ENCODE measurements at regions not wholly inside any gene's neighbourhood (a gene's known extent, or its start where the extent isn't known, plus 50 kb on each side); places are given as distances from the start of the nearest gene placed in this dataset.
"Not testable (repeated sequence)": the region's sequence is repeated elsewhere in the genome, so short reads cannot be mapped to it uniquely, and the experiment has no call there.

DNA sequence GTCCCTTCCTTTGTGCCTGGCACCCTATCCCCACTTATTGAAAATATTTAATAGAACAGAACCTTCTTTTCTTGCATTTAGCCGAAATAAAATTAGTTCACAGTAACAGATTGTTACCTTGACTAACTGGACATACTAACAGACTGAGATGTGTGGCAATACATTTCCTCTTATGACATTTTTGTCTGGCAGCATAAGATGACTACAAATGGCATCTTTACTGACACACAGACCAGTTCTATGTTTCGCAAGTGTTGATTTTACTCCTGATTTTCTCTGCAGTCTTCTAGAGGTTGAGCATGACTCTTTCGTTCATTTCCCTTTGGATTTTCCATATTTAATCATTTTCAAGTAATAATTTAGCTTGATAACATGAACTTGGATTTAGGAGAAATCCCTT lies 474.6 kb downstream of the CBLN4 start:
- DNase-seq (ENCODE audit: low spot score): no peak

- no peak for DNase-seq (ENCODE audit: low spot score)
Measured at GRCh38 chr20:55528482-55528881, 476.8 kb downstream of the CBLN4 start.

GRCh38 chr20:55522296-55522815 lies 483.0 kb downstream of the CBLN4 start:
- DNase-seq (ENCODE audit: low spot score): no peak

GRCh38 chr20:55517584-55517983 lies 487.7 kb downstream of the CBLN4 start:
- DNase-seq (ENCODE audit: low spot score): not testable (repeated sequence)

DNA sequence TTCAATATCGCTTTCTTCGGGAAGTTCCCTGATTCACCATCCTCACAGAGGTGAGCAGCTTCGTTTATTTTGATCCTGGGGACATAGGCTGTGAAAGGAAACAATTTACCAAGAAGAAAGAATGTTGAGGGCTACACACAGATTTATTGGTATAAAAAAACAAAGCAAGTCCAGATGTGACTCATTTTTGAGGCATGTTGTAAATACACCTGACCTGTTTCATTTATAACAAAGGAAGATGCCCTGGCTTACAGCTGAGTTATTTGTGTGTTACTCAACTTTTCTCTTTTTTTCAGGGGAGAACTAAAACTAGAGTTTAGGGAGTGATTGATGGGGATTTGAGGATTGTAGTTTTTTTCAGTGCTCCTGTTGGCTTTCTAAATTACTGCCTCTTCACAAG lies 489.5 kb downstream of the CBLN4 start:
- no peak for DNase-seq (ENCODE audit: low spot score)

- DNase-seq (ENCODE audit: low spot score): no peak
Measured at GRCh38 chr20:55514531-55514930, 490.8 kb downstream of the CBLN4 start.

GRCh38 chr20:55513954-55514353 lies 491.4 kb downstream of the CBLN4 start:
- DNase-seq (ENCODE audit: low spot score): no peak

GRCh38 chr20:55500130-55500529 lies 505.2 kb downstream of the CBLN4 start:
- DNase-seq (ENCODE audit: low spot score): no peak

GRCh38 chr20:55488593-55488992 lies 516.7 kb downstream of the CBLN4 start:
- DNase-seq (ENCODE audit: low spot score): no peak

- DNase-seq (ENCODE audit: low spot score): no peak
Measured at GRCh38 chr20:55478724-55479450, 526.4 kb downstream of the CBLN4 start.

DNA sequence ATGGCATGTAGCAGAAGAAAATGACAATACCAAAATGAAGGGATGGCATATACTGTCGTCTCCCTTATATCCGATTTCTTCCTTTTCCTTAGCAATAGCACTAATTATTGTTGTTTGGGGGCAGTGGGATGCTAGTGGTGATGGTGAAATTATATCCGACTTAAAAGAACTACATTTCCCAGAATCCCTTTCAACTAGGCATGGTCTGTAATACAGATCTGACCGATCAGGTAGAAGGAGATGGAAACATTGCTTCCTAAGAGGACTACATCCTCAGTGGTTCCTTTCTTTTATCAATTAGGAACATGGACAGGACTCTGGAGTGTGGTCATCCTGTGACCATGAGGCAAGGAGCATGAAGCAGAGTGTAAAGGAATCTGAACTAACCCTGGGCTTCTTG lies 532.6 kb downstream of the CBLN4 start:
- no peak for DNase-seq (ENCODE audit: low spot score)

- no peak for DNase-seq (ENCODE audit: low spot score)
Measured at GRCh38 chr20:55471052-55472006, 534.0 kb downstream of the CBLN4 start.

DNA sequence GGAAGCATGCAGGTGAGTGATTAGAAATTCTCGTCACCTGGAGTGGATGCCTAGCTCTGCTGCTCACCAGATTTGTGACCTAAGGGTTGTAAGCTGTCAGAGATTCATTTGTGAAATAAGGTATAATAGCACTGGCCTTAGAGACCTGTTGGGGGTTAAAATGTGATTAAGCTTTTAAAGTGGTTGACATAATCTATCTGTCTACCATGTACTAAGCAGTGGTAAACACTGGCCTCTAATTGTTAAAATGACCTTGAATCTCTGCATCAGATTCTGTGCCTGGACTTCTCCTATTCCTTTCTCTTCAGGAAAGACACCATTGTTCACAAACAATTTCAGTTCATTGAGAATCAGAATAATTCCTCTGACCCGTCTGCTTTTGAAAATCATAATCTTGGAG lies 536.2 kb downstream of the CBLN4 start:
- DNase-seq (ENCODE audit: low spot score): no peak

GRCh38 chr20:55461519-55461918 lies 543.8 kb downstream of the CBLN4 start:
- no peak for DNase-seq (ENCODE audit: low spot score)

GRCh38 chr20:55456316-55456940 lies 548.9 kb downstream of the CBLN4 start:
- no peak for DNase-seq (ENCODE audit: low spot score)

GRCh38 chr20:55449091-55449490 lies 556.2 kb downstream of the CBLN4 start:
- no peak for DNase-seq (ENCODE audit: low spot score)

- no peak for DNase-seq (ENCODE audit: low spot score)
Measured at GRCh38 chr20:55446301-55446700, 559.0 kb downstream of the CBLN4 start.

- DNase-seq (ENCODE audit: low spot score): no peak
Measured at GRCh38 chr20:55439070-55439469, 566.2 kb downstream of the CBLN4 start.

DNA sequence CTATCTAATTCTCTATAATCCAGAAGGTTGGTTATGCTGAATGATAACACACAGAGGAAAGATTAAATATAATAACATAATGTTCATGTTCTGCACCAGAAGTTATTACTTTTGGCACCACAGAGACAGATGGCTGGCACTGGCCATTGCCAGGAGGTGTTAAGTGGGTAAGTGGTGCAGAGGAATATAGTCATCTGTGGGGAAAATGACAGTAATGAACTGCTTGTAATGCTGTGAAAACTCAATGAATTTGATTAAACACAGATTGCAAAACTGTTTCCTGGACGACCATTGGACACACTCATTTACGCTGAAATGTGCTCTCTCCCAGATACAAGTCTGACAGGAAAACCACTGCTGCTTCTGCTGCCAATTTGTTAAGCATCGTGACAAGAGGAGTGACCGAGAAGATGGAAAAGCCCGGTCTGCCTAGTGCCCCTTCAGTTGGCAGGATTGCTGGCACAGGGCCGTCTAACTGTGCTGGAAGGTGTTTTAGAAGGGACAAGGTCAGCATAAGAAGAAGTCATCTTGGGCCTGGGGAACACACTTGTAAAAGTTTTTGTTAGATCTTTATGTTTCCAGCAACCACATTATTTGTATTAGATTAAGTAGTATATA lies 567.4 kb downstream of the CBLN4 start:
- DNase-seq (ENCODE audit: low spot score): no peak

DNA sequence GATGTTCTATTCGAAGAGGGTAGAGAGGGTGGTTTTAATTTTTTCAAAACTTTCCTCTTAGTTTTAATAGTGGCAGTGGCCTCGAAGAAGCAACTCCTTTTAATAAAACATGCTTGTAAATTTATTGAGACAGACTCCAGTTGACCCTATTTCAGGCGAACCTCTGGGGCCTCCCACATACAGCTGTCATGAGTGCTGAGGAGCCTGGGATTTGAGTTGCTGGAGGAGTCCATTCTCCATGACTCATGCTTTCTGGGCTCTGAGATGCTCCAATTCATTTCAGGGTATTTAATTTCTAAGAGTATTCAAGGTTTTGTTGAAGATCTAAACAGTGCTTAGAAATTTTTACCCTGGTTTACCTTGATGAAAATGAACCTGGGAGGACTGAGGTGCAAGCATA lies 580.4 kb downstream of the CBLN4 start:
- no peak for DNase-seq (ENCODE audit: low spot score)

GRCh38 chr20:55424476-55424875 lies 580.8 kb downstream of the CBLN4 start:
- DNase-seq (ENCODE audit: low spot score): no peak

DNA sequence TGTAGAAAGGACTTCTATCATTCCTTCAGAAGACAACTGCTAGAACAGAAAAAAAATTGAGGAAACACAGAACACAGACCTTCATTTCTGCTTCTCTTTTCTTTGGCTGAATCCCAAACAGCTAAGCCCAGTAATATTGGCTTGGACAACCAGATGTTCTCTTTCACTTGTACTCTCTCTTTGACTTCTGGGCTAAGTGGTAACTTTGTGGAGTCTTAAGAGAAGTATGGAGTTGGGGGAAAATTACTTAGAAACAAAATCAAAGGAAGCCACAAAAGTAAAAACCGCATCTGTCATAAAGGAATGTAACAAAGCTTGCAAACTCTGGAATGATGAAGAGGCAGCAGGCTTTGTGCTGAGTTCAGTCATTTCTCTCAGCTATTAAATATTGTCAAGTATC lies 587.5 kb downstream of the CBLN4 start:
- DNase-seq (ENCODE audit: low spot score): no peak
